ENCODE measurements at regions not wholly inside any gene's neighbourhood (a gene's known extent, or its start where the extent isn't known, plus 50 kb on each side); places are given as distances from the start of the nearest gene placed in this dataset.

GRCh38 chr6:54655162-54655561 is 191.4 kb upstream of the FAM83B start:
- TF ChIP-seq CTCF (IDR thresholded peaks at IDR 0.05) (no peak), POLR2A (IDR thresholded peaks at IDR 0.05) (no peak)
